ENCODE measurements at regions not wholly inside any gene's neighbourhood (a gene's known extent, or its start where the extent isn't known, plus 50 kb on each side); places are given as distances from the start of the nearest gene placed in this dataset.

- no peak for TF ChIP-seq MEF2D (tag; conservative IDR thresholded peaks at IDR 0.05; ENCODE audit: low read depth)
These were observed 195.0 kb upstream of the S100G start (continued) for GRCh38 chrX:16454926-16455325.

- ChIA-PET CTCF (ENCODE audit: low intra/inter-chr PET ratio) (no interaction called here), POLR2A (no interaction called here)
- Histone ChIP-seq H3K27me3 (ENCODE audit: control insufficient read depth in 2 of 2, insufficient read depth in 2 of 2, low read length in 2 of 2) (peaks cover 0 to 6% of the 10 kb centered on the region in 2 experiments; a peak in 1 of 5 replicates), H3K4me3 (no peak overlapping the region), H2AFZ (ENCODE audit: low read depth, low read length) (no peak overlapping the region), H4K20me1 (replicated peaks; ENCODE audit: control insufficient read depth, insufficient read depth, low read length) (no peaks in the 10 kb centered on the region), H3K36me3 (ENCODE audit: control insufficient read depth, insufficient read depth, low read length) (no peaks in the 10 kb centered on the region), H3K9me1 (ENCODE audit: control insufficient read depth, insufficient read depth, low read length) (no peaks in the 10 kb centered on the region), H3K27ac (ENCODE audit: extremely low read depth, low read depth, low read length) (no peak overlapping the region), H3K9ac (ENCODE audit: insufficient read depth in 1 of 2, low read depth in 2 of 2, low read length in 2 of 2) (no peak overlapping the region), H3K4me1 (replicated peaks in 1 of 2; ENCODE audit: control insufficient read depth in 2 of 2, insufficient read depth in 2 of 2, low read length in 2 of 2) (no peaks in the 10 kb centered on the region; a peak in 1 of 5 replicates), H3K79me2 (ENCODE audit: control insufficient read depth, insufficient read depth, low read length) (no peaks in the 10 kb centered on the region), H3K4me2 (ENCODE audit: insufficient read depth, low read length) (no peak overlapping the region), H3K9me3 (replicated peaks; ENCODE audit: control insufficient read depth, insufficient read depth, low read depth, low read length) (no peaks in the 10 kb centered on the region)
- DNase-seq (ENCODE audit: extremely low read depth in 1 of 4, low spot score in 3 of 4) (no peak), ATAC-seq (no peak), FAIRE-seq (no peak)
- in situ Hi-C loops (cut with MboI) = no loop called here
- no TSS peak for BruUV-seq (replicated peaks)
- TF ChIP-seq MLLT1 (IDR thresholded peaks at IDR 0.05) = no peak
- TF ChIP-seq CHD2 (IDR thresholded peaks at IDR 0.05; ENCODE audit: low read depth, low read length) = no peak
- TF ChIP-seq STAT6 (CRISPR knock-in tag; IDR thresholded peaks at IDR 0.05) = no peak
- intact Hi-C loops (cut with micrococcal nuclease) = no loop called here
- WGBS (ENCODE audit: insufficient coverage, low coverage, missing lambda C conversion rate) = 0% methylated on average over 1 of the region's 1 CpG
These were observed 192.7 kb upstream of the S100G start for GRCh38 chrX:16457239-16457638.
